ENCODE measurements at regions not wholly inside any gene's neighbourhood (a gene's known extent, or its start where the extent isn't known, plus 50 kb on each side); places are given as distances from the start of the nearest gene placed in this dataset.

- TF ChIP-seq CTCF (IDR thresholded peaks at IDR 0.05) (no peak), ZFX (IDR thresholded peaks at IDR 0.05; ENCODE audit: borderline replicate concordance) (no peak)
Observed at GRCh38 chr4:175350246-175350645, 432.1 kb downstream of the ADAM29 start.

Measured in 22Rv1 (cell line).